HCT116 (cell line): ENCODE measurements at regions not wholly inside any gene's neighbourhood (a gene's known extent, or its start where the extent isn't known, plus 50 kb on each side); places are given as distances from the start of the nearest gene placed in this dataset.

Experiments used
- ATAC-seq: fragments of 200-7000 bp; cut with Tn5 transposase; 2 replicates; pipeline ENCODE4 v1.9.1; 2020; ENCODE audit warnings: mild to moderate bottlenecking, moderate library complexity
- BruUV-seq: library from RNA; stranded (reverse); fragments of 400-500 nt; replicated peaks from 2 replicates; lab custom pipeline; 2021; lab: Mats Ljungman, UMichigan
- CTCF ChIA-PET: fragments of 300-600 bp; sonication (Branson Sonifier 250); formaldehyde crosslinking; loops from one replicate; lab custom pipeline; 2021; ENCODE audit warnings: antibody characterized with exemption; lab: Charles Lee
- POLR2A ChIA-PET: fragments of 300-600, 350-600 bp; sonication (Branson Sonifier 250); formaldehyde crosslinking; loops from one replicate; lab custom pipeline; 2021; ENCODE audit warnings: antibody characterized with exemption; lab: Charles Lee
- RAD21 ChIA-PET, 2 experiments: fragments of 300-600 bp; sonication (Branson Sonifier 250); formaldehyde crosslinking; loops; one replicate each; lab custom pipeline; 2023; ENCODE audit warnings: low total read pairs in 2 of 2; ENCODE audit not compliant: uncharacterized antibody in 2 of 2, unreplicated experiment in 2 of 2, low non-redundant PET in 1 of 2; lab: Charles Lee
- DNase-seq: peaks from one replicate; pipeline ENCODE4 v3.0.0-alpha.2; 2010; ENCODE audit warnings: low read depth, low spot score
- H2AFZ ChIP-seq: fragments of 200-600 bp; shearing (Covaris generic), sonication (generic); 2 replicates; pipeline ENCODE4 v1.6.1; 2017; ENCODE audit warnings: low read depth, mixed run types, mixed read lengths, antibody characterized with exemption, low read length; ENCODE audit not compliant: poor library complexity, severe bottlenecking
- H3K27ac ChIP-seq: 2 replicates; pipeline ENCODE4 v1.5.1; 2012; ENCODE audit warnings: low read depth, low read length
- H3K27me3 ChIP-seq: fragments of 200-600 bp; sonication (generic); 2 replicates; pipeline ENCODE4 v1.6.1; 2016; ENCODE audit warnings: mixed run types, low read length, mixed read lengths; ENCODE audit not compliant: insufficient read depth
- H3K36me3 ChIP-seq, 2 experiments: fragments of 200-500 bp in 1 of 2; fragments of 200-600 bp in 1 of 2; sonication (Bioruptor generic) in 1 of 2; sonication (generic) in 1 of 2; 2 replicates each; pipeline versions ENCODE4 v1.5.1 to v1.6.1; 2014 to 2016; ENCODE audit warnings: low read length in 2 of 2, inconsistent platforms in 1 of 2, mixed read lengths in 1 of 2, mixed run types in 1 of 2; ENCODE audit not compliant: insufficient read depth in 2 of 2, control insufficient read depth in 1 of 2
- H3K4me1 ChIP-seq, 2 experiments: fragments of 200-600 bp in 1 of 2; sonication (generic) in 1 of 2; 2 replicates each; pipeline versions ENCODE4 v1.5.1 to v1.6.1; 2012 to 2017; ENCODE audit warnings: low read length in 2 of 2, inconsistent platforms in 1 of 2, mild to moderate bottlenecking in 1 of 2, mixed read lengths in 1 of 2, mixed run types in 1 of 2, moderate library complexity in 1 of 2; ENCODE audit not compliant: insufficient read depth in 2 of 2, control insufficient read depth in 1 of 2
- H3K4me2 ChIP-seq: fragments of 200-600 bp; sonication (generic); 2 replicates; pipeline ENCODE4 v1.6.1; 2017; ENCODE audit warnings: mixed run types, low read length, mixed read lengths
- H3K4me3 ChIP-seq, 2 experiments: fragments of 200-600 bp in 1 of 2; sonication (generic) in 1 of 2; replicated peaks in 1 of 2; 2 replicates each; pipeline ENCODE4 v1.5.1; 2011 to 2016; ENCODE audit warnings: low read length in 2 of 2, control low read depth in 1 of 2, low read depth in 1 of 2, mild to moderate bottlenecking in 1 of 2, mixed read lengths in 1 of 2, mixed run types in 1 of 2
- H3K79me2 ChIP-seq: fragments of 200-600 bp; sonication (generic); 2 replicates; pipeline ENCODE4 v1.6.1; 2017; ENCODE audit warnings: mild to moderate bottlenecking, mixed run types, low read length, moderate library complexity, mixed read lengths; ENCODE audit not compliant: insufficient read depth
- H3K9ac ChIP-seq: fragments of 200-600 bp; sonication (generic); 2 replicates; pipeline ENCODE4 v1.6.1; 2016; ENCODE audit warnings: low read length, mixed read lengths
- H3K9me2 ChIP-seq: fragments of 200-600 bp; sonication (generic), shearing (Covaris generic); 2 replicates; pipeline ENCODE4 v1.6.1; 2017; ENCODE audit warnings: mixed run types, mild to moderate bottlenecking, moderate library complexity; ENCODE audit not compliant: insufficient read depth
- H3K9me3 ChIP-seq, 2 experiments: fragments of 200-500 bp in 1 of 2; fragments of 200-600 bp in 1 of 2; sonication (Bioruptor generic) in 1 of 2; sonication (generic) in 1 of 2; 2 replicates each; pipeline ENCODE4 v1.6.1; 2014 to 2017; ENCODE audit warnings: low read length in 2 of 2, mixed read lengths in 2 of 2, inconsistent platforms in 1 of 2, low read depth in 1 of 2, mild to moderate bottlenecking in 1 of 2, mixed run types in 1 of 2, moderate library complexity in 1 of 2; ENCODE audit not compliant: control insufficient read depth in 1 of 2, insufficient read depth in 1 of 2
- H4K20me1 ChIP-seq: fragments of 200-600 bp; sonication (generic), shearing (Covaris generic); 2 replicates; pipeline ENCODE4 v1.6.1; 2017; ENCODE audit warnings: mixed run types, mild to moderate bottlenecking, moderate library complexity; ENCODE audit not compliant: insufficient read depth
- CBX3 ChIP-seq: IDR thresholded peaks from 2 replicates; pipeline ENCODE4 v1.6.1; 2012; ENCODE audit warnings: low read depth
- EGR1 ChIP-seq: IDR thresholded peaks from 2 replicates; pipeline ENCODE4 v1.6.1; 2012; ENCODE audit warnings: low read depth
- ELF1 ChIP-seq: IDR thresholded peaks from 2 replicates; pipeline ENCODE4 v1.6.1; 2012; ENCODE audit warnings: low read depth, borderline replicate concordance
- EZH2phosphoT487 ChIP-seq: fragments of 200-600 bp; IDR thresholded peaks from 2 replicates; pipeline ENCODE4 v1.6.1; 2018; ENCODE audit warnings: antibody characterized with exemption, borderline replicate concordance
- FOSL1 ChIP-seq: IDR thresholded peaks from 2 replicates; pipeline ENCODE4 v1.6.1; 2012; ENCODE audit warnings: low read depth
- MAX ChIP-seq: IDR thresholded peaks from 2 replicates; pipeline ENCODE4 v1.6.1; 2012
- POLR2A ChIP-seq: IDR thresholded peaks from 2 replicates; pipeline ENCODE4 v1.7.0; 2011; ENCODE audit warnings: borderline replicate concordance; ENCODE audit not compliant: insufficient read depth, insufficient read length; ENCODE audit errors: extremely low read depth
- POLR2AphosphoS5 ChIP-seq: IDR thresholded peaks from 2 replicates; pipeline ENCODE4 v1.6.1; 2011; ENCODE audit warnings: mild to moderate bottlenecking, low read depth, low read length, moderate library complexity
- REST ChIP-seq: IDR thresholded peaks from 2 replicates; pipeline ENCODE4 v1.6.1; 2012; ENCODE audit warnings: low read depth
- SP1 ChIP-seq: IDR thresholded peaks from 2 replicates; pipeline ENCODE4 v1.6.1; 2012; ENCODE audit warnings: low read depth
- ZFX ChIP-seq: fragments of 450-650 bp; IDR thresholded peaks from 2 replicates; pipeline ENCODE4 v1.6.1; 2017
- ZNF274 ChIP-seq: fragments of 200-500 bp; sonication (Bioruptor generic); IDR thresholded peaks from 2 replicates; pipeline ENCODE4 v1.6.1; 2014; ENCODE audit warnings: mild to moderate bottlenecking, low read depth, low read length, inconsistent platforms
- intact Hi-C: fragments of 100-400 bp; cut with micrococcal nuclease; formaldehyde crosslinking; loops from 2 replicates; pipeline ENCODE4 v1.10.0; 2022

- no TSS peak for BruUV-seq
- Histone ChIP-seq H3K4me2 (no peak overlapping the region), H2AFZ (no peak overlapping the region), H3K27ac (no peak overlapping the region), H4K20me1 (no peaks in the 10 kb centered on the region), H3K9ac (no peak overlapping the region), H3K27me3 (no peaks in the 10 kb centered on the region), H3K9me2 (no peaks in the 10 kb centered on the region), H3K4me1 (no peaks in the 10 kb centered on the region), H3K9me3 (peaks cover 0 to 19% of the 10 kb centered on the region in 2 experiments; a peak in 2 of 4 replicates), H3K4me3 (no peak overlapping the region), H3K79me2 (no peaks in the 10 kb centered on the region), H3K36me3 (no peaks in the 10 kb centered on the region)
- DNase-seq (no peak), ATAC-seq (no peak)
- ChIA-PET CTCF (no interaction called here), RAD21 (no interaction called here), POLR2A (no interaction called here)
- no peak for TF ChIP-seq ZFX
- no peak for TF ChIP-seq CBX3
- no peak for TF ChIP-seq MAX
- TF ChIP-seq SP1, result no peak
- no peak for TF ChIP-seq ZNF274
- TF ChIP-seq POLR2AphosphoS5, result no peak
- intact Hi-C loops, result no loop called here
Measured at GRCh38 chr16:64534180-64534780, 587.6 kb downstream of the CDH11 start.

GRCh38 chr16:64532691-64533090, 589.2 kb downstream of the CDH11 start:
- H3K9me2 ChIP-seq, result no peaks in the 10 kb centered on the region
- peaks cover 6 to 29% of the 10 kb centered on the region in 2 experiments; a peak in 2 of 4 replicates for H3K9me3 ChIP-seq
- no peaks in the 10 kb centered on the region for H3K36me3 ChIP-seq
- intact Hi-C loops, result no loop called here
- ChIA-PET RAD21 (no interaction called here), CTCF (no interaction called here), POLR2A (no interaction called here)
- no peaks in the 10 kb centered on the region for H3K27me3 ChIP-seq
- no peak for DNase-seq
- no peak for ATAC-seq
- no peaks in the 10 kb centered on the region for H3K4me1 ChIP-seq
- no peak overlapping the region for H2AFZ ChIP-seq
- no peak overlapping the region for H3K9ac ChIP-seq
- no peak overlapping the region for H3K4me3 ChIP-seq
- H3K27ac ChIP-seq, result no peak overlapping the region
- TF ChIP-seq FOSL1 (no peak), EZH2phosphoT487 (no peak), ZNF274 (no peak), ELF1 (no peak), EGR1 (no peak), POLR2A (no peak), REST (no peak), ZFX (no peak)
- H3K79me2 ChIP-seq, result no peaks in the 10 kb centered on the region
- BruUV-seq, result no TSS peak
- H4K20me1 ChIP-seq, result no peaks in the 10 kb centered on the region
- no peak overlapping the region for H3K4me2 ChIP-seq
